Neural cell (in vitro differentiated cells): ENCODE measurements at regions not wholly inside any gene's neighbourhood (a gene's known extent, or its start where the extent isn't known, plus 50 kb on each side); places are given as distances from the start of the nearest gene placed in this dataset.

ENCODE experiments used
- RAD21 ChIP-seq: fragments of 450-650 bp; conservative IDR thresholded peaks from 2 replicates; pipeline ENCODE4 v1.6.1; 2014; ENCODE audit warnings: antibody characterized with exemption, mild to moderate bottlenecking, moderate library complexity
- TF ChIP-seq, protein P1 (sequence below): fragments of 450-650 bp; IDR thresholded peaks from 2 replicates; pipeline ENCODE4 v1.5.1; 2014; ENCODE audit warnings: antibody characterized with exemption, mild to moderate bottlenecking, moderate library complexity; ENCODE audit not compliant: poor library complexity, severe bottlenecking

DNA sequence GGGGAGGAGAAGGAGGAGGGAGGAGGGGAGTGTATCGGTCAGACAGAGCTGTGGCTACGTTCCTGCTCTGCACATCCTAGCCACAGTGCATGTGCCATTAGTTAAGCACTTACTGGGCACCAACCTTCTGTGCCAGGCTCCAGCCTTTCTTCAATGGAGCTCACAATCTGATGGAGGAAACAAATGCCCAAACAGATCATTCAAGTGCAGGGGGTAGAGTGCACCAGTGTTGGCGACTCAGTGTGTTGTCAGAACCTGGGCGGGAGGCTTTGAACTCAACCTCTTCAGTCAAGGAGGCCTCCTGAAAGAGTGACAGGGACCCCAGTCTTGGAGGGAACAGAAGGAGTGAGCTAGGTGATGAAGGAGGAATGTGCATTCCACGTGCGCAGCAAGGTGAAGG, 51.9 kb upstream of the SHB start:
- TF ChIP-seq RAD21 = no peak
- TF ChIP-seq, protein P1, sequence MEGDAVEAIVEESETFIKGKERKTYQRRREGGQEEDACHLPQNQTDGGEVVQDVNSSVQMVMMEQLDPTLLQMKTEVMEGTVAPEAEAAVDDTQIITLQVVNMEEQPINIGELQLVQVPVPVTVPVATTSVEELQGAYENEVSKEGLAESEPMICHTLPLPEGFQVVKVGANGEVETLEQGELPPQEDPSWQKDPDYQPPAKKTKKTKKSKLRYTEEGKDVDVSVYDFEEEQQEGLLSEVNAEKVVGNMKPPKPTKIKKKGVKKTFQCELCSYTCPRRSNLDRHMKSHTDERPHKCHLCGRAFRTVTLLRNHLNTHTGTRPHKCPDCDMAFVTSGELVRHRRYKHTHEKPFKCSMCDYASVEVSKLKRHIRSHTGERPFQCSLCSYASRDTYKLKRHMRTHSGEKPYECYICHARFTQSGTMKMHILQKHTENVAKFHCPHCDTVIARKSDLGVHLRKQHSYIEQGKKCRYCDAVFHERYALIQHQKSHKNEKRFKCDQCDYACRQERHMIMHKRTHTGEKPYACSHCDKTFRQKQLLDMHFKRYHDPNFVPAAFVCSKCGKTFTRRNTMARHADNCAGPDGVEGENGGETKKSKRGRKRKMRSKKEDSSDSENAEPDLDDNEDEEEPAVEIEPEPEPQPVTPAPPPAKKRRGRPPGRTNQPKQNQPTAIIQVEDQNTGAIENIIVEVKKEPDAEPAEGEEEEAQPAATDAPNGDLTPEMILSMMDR = no peak
